ENCODE measurements at regions not wholly inside any gene's neighbourhood (a gene's known extent, or its start where the extent isn't known, plus 50 kb on each side); places are given as distances from the start of the nearest gene placed in this dataset.

- no peaks in the 10 kb centered on the region; a peak in 1 of 7 replicates for H3K36me3 Mint-ChIP-seq (ENCODE audit: insufficient read depth in 1 of 3, low read depth in 3 of 3)
- Histone ChIP-seq H2BK15ac (ENCODE audit: low read depth, low read length) (no peak overlapping the region), H3K27ac (ENCODE audit: insufficient read length, low read depth, low read length) (no peak overlapping the region), H3K23ac (ENCODE audit: insufficient read length, low read depth, low read length) (no peak overlapping the region), H2AFZ (ENCODE audit: low read length) (no peak overlapping the region), H2AK5ac (ENCODE audit: insufficient read length, low read length) (no peak overlapping the region), H3K4ac (ENCODE audit: low read depth, low read length) (no peak overlapping the region), H3K9ac (ENCODE audit: extremely low read depth, insufficient read length, low read length) (no peak overlapping the region), H3K23me2 (ENCODE audit: insufficient read length, low read depth, low read length, poor library complexity, severe bottlenecking) (no peaks in the 10 kb centered on the region), H4K91ac (ENCODE audit: insufficient read length, low read depth, low read length) (no peak overlapping the region), H2BK12ac (ENCODE audit: insufficient read length, low read depth, low read length) (no peak overlapping the region), H4K8ac (replicated peaks; ENCODE audit: insufficient read length, low read depth, low read length) (no peak overlapping the region), H2BK5ac (ENCODE audit: insufficient read length, low read length) (no peak overlapping the region), H3K79me2 (ENCODE audit: insufficient read depth, low read length) (no peaks in the 10 kb centered on the region), H4K20me1 (ENCODE audit: control insufficient read depth, insufficient read depth, insufficient read length) (no peaks in the 10 kb centered on the region), H2BK20ac (ENCODE audit: low read depth, low read length, poor library complexity, severe bottlenecking) (no peak overlapping the region), H3K27me3 (ENCODE audit: insufficient read depth, low read length) (no peaks in the 10 kb centered on the region), H3K9me3 (ENCODE audit: control insufficient read depth, low read depth, low read length) (no peaks in the 10 kb centered on the region), H3K4me1 (ENCODE audit: insufficient read depth, low read length) (no peaks in the 10 kb centered on the region; the same call in 1 of the 2 replicates), H3K18ac (ENCODE audit: insufficient read length, low read depth, low read length) (no peak overlapping the region), H4K5ac (ENCODE audit: insufficient read length, low read depth, low read length) (no peak overlapping the region), H3T11ph (ENCODE audit: low read length) (no peak overlapping the region), H2BK120ac (ENCODE audit: low read depth, low read length, poor library complexity, severe bottlenecking) (no peak overlapping the region), H3K4me2 (ENCODE audit: insufficient read depth, insufficient read length, low read length) (no peak overlapping the region), H3K56ac (ENCODE audit: insufficient read length, low read depth, low read length) (no peak overlapping the region), H3K14ac (ENCODE audit: insufficient read depth, low read length) (no peak overlapping the region), H3K79me1 (ENCODE audit: insufficient read depth, low read depth, low read length, poor library complexity, severe bottlenecking) (no peaks in the 10 kb centered on the region)
- DNase-seq = no peak
- no peaks in the 10 kb centered on the region; the same call in 1 of the 2 replicates for H3K27me3 Mint-ChIP-seq (ENCODE audit: low read depth)
- no peak overlapping the region for H3K27ac Mint-ChIP-seq
- TF ChIP-seq, protein P1, sequence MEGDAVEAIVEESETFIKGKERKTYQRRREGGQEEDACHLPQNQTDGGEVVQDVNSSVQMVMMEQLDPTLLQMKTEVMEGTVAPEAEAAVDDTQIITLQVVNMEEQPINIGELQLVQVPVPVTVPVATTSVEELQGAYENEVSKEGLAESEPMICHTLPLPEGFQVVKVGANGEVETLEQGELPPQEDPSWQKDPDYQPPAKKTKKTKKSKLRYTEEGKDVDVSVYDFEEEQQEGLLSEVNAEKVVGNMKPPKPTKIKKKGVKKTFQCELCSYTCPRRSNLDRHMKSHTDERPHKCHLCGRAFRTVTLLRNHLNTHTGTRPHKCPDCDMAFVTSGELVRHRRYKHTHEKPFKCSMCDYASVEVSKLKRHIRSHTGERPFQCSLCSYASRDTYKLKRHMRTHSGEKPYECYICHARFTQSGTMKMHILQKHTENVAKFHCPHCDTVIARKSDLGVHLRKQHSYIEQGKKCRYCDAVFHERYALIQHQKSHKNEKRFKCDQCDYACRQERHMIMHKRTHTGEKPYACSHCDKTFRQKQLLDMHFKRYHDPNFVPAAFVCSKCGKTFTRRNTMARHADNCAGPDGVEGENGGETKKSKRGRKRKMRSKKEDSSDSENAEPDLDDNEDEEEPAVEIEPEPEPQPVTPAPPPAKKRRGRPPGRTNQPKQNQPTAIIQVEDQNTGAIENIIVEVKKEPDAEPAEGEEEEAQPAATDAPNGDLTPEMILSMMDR (conservative IDR thresholded peaks at IDR 0.05) = no peak
- H3K4me3 Mint-ChIP-seq = no peak overlapping the region
- WGBS (ENCODE audit: extremely low coverage, insufficient read length, low lambda C conversion rate) = no CpG with 5 or more reads among the region's 1 CpG
- H3K9me3 Mint-ChIP-seq = no peaks in the 10 kb centered on the region
- H3K4me1 Mint-ChIP-seq = peaks cover 8 to 11% of the 10 kb centered on the region in 2 experiments
Observed at GRCh38 chr9:16115994-16116393, 563.2 kb downstream of the CCDC171 start.
